Stimulated activated CD4-positive, alpha-beta T cell treated with anti-CD3 and anti-CD28 coated beads, TNF-alpha, amount 100 ng/mL, for 48 hours (primary cell): ENCODE measurements at regions not wholly inside any gene's neighbourhood (a gene's known extent, or its start where the extent isn't known, plus 50 kb on each side); places are given as distances from the start of the nearest gene placed in this dataset.
"Not testable (repeated sequence)": the region's sequence is repeated elsewhere in the genome, so short reads cannot be mapped to it uniquely, and the experiment has no call there.

Experiments used
- DNase-seq, 3 donors: peaks; one replicate each; pipeline ENCODE4 v3.0.0-alpha.2; 2020; ENCODE audit warnings: low read depth in 3 of 3

GRCh38 chr13:82597747-82598146 is 1284.5 kb downstream of the SLITRK1 start:
- no peak for DNase-seq

GRCh38 chr13:82593239-82593638 is 1289.0 kb downstream of the SLITRK1 start:
- DNase-seq = no peak

GRCh38 chr13:82571653-82572052 is 1310.6 kb downstream of the SLITRK1 start:
- no peak for DNase-seq

DNA sequence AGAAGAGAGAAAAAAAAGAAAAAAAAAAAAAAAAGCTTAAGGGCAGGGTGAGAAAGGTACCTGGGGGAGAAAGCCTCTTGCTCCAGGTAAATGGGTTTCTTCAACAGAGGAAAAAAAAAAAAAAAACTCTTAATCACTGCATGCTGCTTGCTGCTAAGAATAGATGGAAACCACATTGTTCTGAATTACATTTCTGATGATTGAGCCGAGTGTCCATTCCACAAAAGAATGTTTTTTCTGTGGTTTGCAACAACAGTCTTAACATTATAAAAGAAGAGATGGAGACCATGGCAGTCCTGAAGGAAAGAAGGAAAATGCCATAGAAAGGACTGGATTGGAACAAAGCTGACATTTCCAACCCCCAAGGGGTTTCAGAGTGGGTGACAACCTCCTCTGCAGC is 1312.7 kb downstream of the SLITRK1 start:
- no peak for DNase-seq

DNA sequence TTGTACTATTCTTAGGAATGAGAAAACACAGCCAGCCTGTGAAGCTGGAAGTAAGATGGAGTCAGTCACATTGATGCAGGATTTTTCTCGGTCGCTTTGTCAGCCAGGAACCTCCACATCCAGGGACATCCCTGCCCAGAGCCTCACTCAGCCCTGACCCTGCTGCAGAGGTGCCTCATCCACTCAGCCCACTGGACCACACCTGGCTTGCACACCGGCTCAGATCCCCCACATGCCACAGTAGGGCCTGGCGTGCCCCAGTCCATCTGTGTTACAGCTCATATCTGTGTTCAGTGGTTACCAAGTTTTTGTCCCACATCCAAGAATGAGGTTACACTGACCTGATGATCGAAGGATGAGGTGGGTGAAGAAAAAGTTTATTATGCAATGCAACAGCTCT is 1315.4 kb downstream of the SLITRK1 start:
- no peak for DNase-seq

DNA sequence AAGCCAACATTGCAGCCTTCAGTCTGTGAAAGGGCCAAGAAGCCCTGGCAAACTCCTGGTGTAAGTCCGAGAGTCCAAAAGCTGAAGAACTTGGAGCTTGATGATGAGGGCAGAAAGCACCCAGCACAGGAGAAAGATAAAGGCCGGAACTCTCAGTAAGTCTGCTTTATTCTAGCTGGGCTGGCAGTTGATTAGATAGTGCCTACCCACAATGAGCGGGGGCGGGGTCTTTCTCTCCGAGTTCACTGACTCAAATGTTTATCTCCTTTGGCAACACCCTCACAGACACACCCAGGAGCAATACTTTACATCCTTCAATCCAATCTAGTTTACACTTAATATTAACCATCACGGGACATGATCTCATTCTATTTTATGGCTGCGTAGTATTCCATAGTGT is 1317.1 kb downstream of the SLITRK1 start:
- DNase-seq = no peak

GRCh38 chr13:82560889-82561288 is 1321.4 kb downstream of the SLITRK1 start:
- no peak for DNase-seq

GRCh38 chr13:82522872-82523271 is 1359.4 kb downstream of the SLITRK1 start:
- no peak for DNase-seq

- no peak for DNase-seq
These were observed 1375.4 kb downstream of the SLITRK1 start for GRCh38 chr13:82506805-82507414.

GRCh38 chr13:82501834-82502233 is 1380.4 kb downstream of the SLITRK1 start:
- no peak for DNase-seq

DNA sequence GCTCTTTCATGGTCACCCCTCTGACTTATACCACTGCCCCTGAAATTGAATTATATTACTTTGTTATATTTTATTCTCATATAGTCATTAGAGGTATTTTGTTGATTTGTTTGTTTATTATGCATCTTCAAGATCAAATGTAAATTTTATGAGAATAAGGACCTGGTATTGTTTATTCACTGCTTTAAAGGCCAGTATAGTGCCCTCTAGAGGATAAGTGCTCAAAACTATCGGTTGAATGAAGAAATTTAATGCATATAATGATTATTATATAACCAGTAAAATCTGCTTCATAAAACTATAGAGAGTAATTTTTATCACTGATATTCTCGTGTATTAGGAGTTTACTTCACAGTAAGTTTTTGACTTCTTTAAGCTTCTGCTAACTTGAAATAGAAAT is 1401.9 kb downstream of the SLITRK1 start:
- no peak for DNase-seq

DNA sequence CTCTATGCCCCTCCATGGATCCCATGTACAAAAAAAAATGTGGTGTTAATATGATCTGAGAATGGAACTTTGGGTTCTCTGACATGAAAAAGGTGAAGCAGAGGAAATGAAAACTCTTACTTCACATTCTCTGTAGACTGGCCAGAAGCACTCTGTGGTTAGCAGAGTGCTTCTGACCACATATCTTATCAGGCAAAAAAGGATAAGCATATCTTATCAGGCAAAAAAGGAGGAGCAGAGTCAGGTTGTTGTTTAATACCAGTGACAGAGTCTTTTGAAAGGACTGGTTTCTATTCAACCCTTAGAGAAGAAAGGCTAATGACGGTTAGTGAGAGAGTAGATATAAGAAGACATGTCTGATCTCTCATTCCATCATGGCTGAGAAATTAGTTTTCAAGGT is 1404.8 kb downstream of the SLITRK1 start:
- no peak for DNase-seq

DNA sequence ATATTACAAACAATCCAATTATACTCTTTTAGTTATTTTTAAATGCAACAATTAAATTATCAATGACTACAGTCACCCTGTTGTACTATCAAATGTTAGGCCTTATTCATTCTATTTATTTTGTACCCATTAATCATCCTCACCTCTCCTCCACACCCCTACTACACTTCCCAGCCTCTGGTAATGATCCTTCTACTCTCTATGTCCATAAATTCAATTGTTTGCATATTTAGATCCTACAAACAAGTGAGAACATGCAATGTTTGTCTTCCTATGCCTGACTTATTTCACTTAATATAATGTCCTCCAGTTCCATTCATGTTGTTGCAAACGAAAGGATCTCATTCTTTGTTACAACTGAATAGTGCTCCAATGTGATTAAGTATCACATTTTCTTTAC is 1414.6 kb downstream of the SLITRK1 start:
- DNase-seq = no peak

DNA sequence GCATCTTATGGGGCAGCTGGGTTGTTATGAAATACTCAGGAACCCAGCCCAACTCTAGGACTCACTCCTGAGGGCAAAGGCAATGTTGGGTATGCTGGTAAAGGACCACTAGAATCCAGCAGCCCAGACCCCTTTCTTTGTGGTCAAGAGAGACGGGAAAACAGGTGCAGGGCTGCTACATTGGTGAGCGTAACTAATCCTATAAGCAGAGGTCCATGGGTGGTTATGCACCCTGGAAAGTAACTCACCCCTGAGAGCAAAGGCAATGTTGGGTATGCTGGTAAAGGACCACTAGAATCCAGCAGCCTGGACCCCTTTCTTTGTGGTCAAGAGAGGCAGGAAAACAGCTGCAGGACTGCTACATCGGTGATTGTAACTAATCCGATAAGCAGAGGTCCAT is 1422.7 kb downstream of the SLITRK1 start:
- not testable (repeated sequence) for DNase-seq

DNA sequence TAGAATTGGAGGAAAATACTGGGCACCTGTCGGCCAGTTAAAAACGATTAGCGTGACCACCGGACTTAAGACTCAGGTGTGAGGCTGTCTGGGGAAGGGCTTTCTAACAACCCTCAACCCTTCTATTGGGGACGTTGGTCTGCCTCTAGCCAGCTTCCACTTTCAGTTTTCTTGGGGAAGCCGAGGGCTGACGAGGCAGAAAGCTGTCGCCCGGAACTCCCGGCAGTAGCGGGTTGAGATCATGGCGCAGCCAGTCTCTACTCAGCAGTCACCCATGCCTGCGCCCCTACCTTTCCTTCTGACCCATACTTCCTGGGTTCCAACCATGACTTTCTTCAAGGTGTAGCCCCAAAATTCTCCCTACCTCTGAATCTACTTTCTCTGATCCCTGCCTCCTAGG is 1424.1 kb downstream of the SLITRK1 start:
- DNase-seq = no peak

GRCh38 chr13:82457548-82457947 is 1424.7 kb downstream of the SLITRK1 start:
- DNase-seq = not testable (repeated sequence)

- no peak for DNase-seq
These were observed 1434.7 kb downstream of the SLITRK1 start for GRCh38 chr13:82447416-82448077.

DNA sequence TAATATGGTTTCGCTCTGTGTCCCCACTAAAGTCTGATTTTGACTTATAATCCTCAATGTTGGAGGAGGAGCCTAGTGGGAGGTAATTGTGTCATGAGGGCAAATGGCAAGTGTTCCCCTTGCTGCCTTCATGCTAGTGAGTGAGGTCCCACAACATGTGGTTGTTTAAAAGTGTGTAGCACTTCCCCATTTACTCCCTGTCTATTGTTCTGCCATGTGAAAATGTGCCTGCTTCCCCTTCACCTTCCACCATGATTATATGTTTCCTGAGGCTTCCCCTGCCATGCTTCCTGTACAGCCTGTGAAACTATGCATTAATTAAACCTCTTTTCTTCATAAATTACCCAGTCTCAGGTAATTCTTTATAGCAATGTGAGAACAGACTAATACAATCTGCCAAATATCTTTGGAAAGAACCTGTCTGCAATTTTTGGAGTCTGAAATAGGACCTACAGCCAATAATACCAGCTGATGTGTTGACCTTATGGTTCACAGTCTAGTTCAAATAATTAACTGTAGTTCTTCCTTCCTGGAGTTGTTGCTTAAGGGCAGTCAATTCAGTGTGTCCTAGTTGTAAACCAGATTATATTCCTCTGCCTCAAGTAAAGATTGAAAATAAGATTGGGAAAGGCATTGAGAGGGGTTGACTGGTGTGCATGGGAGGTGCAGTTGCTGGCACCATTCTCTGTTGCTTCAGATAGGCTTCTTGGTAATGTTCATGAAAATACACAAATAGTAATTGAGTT is 1442.9 kb downstream of the SLITRK1 start:
- no peak for DNase-seq

DNA sequence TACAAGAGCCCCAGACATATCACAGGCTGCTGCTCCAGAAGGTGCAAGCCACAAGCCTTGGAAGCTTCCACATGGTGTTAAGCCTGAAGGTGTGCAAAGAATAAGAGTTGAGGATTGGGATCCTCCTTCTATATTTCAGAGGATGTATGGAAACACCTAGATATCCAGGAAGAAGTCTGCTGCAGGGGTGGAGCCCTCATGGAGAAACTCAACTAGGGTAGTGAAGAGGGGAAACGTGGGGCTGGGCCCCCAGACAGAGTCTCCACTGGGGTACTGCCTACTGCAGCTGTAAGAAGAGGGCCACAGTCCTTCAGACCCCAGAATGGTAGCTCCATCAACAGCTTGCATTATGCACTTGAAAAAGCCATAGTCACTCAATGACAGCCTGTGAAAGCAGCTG is 1444.0 kb downstream of the SLITRK1 start:
- DNase-seq = no peak

DNA sequence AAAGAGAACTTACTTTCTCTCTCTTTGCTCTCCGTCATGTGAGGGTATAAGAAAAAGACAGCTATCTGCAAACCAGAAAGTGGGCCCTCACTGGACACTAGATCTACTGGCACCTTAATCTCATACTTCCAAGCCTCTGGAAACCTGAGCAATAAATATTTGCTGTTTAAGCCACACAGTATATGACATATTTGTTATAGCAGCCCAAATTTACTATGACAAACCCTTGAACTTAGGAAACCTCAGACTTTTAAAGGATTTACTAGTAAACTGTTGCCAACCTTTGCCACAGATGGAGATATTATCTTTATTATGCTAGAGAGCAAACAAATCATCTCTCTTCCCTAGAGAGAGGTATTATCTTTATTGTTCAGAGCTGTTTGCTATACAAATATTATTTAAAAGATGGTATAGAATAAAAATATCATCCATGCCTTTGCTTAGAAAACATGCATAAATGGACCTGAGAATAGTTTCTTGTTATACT is 1446.1 kb downstream of the SLITRK1 start:
- DNase-seq = no peak

- DNase-seq = no peak
These were observed 1449.3 kb downstream of the SLITRK1 start for GRCh38 chr13:82432949-82433348.

GRCh38 chr13:82412749-82413148 is 1469.5 kb downstream of the SLITRK1 start:
- no peak for DNase-seq

GRCh38 chr13:82407321-82407720 is 1475.0 kb downstream of the SLITRK1 start:
- no peak for DNase-seq
